ENCODE measurements at regions not wholly inside any gene's neighbourhood (a gene's known extent, or its start where the extent isn't known, plus 50 kb on each side); places are given as distances from the start of the nearest gene placed in this dataset.

- Histone ChIP-seq H3K9me3 (no peaks in the 10 kb centered on the region), H3K36me3 (no peaks in the 10 kb centered on the region), H3K27me3 (no peaks in the 10 kb centered on the region), H3K4me3 (no peak overlapping the region), H3K4me1 (peaks cover 0 to 4% (median 0%) of the 10 kb centered on the region in 4 donors), H3K27ac (no peak overlapping the region)
- DNase-seq, result no peak
- intact Hi-C loops (cut with DNase I; ENCODE audit: low total_unique reads), result no loop called here
- no peak for TF ChIP-seq POLR2A (IDR thresholded peaks at IDR 0.05)
- TF ChIP-seq POLR2AphosphoS5 (IDR thresholded peaks at IDR 0.05), result no peak
- no peak for TF ChIP-seq EP300 (IDR thresholded peaks at IDR 0.05)
- TF ChIP-seq, protein P1, sequence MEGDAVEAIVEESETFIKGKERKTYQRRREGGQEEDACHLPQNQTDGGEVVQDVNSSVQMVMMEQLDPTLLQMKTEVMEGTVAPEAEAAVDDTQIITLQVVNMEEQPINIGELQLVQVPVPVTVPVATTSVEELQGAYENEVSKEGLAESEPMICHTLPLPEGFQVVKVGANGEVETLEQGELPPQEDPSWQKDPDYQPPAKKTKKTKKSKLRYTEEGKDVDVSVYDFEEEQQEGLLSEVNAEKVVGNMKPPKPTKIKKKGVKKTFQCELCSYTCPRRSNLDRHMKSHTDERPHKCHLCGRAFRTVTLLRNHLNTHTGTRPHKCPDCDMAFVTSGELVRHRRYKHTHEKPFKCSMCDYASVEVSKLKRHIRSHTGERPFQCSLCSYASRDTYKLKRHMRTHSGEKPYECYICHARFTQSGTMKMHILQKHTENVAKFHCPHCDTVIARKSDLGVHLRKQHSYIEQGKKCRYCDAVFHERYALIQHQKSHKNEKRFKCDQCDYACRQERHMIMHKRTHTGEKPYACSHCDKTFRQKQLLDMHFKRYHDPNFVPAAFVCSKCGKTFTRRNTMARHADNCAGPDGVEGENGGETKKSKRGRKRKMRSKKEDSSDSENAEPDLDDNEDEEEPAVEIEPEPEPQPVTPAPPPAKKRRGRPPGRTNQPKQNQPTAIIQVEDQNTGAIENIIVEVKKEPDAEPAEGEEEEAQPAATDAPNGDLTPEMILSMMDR (IDR thresholded peaks at IDR 0.05), result no peak
- 86 to 95% (median 92%) methylated on average over 1 of the region's 1 CpG for WGBS, 5 donors
Observed at GRCh38 chr5:56683281-56683680, 132.1 kb upstream of the MAP3K1 start.

DNA sequence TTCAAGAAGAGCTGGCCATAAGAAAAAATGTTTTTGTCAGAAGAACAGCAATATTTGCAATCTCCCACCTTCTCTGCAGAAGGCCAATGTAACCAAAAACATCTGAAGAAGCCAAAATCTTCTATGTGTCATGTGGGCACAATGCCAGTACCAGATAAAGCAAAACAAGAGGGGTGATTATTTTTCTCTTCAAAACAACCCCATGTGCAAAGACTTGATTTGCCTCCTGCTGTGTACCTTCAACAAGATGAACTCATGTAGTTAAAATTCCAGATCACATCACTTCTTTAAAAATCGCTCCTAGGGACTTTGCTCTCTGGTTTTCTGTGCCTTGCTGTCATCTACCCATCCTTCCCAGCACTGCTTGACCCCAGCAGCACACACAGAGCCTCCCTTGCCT is 134.0 kb upstream of the MAP3K1 start:
- H3K4me1 ChIP-seq, result no peaks in the 10 kb centered on the region
- 74 to 100% (median 87%) methylated on average over 1 of the region's 1 CpG for WGBS, 5 donors
- TF ChIP-seq EP300 (IDR thresholded peaks at IDR 0.05) (no peak), POLR2AphosphoS5 (IDR thresholded peaks at IDR 0.05) (no peak), POLR2A (IDR thresholded peaks at IDR 0.05) (no peak)
- TF ChIP-seq, protein P1 (IDR thresholded peaks at IDR 0.05), result no peak
- no peak for DNase-seq
- H3K4me3 ChIP-seq, result no peak overlapping the region
- no peaks in the 10 kb centered on the region for H3K9me3 ChIP-seq
- intact Hi-C loops (cut with DNase I; ENCODE audit: low total_unique reads), result no loop called here
- H3K36me3 ChIP-seq, result no peaks in the 10 kb centered on the region
- no peak overlapping the region for H3K27ac ChIP-seq
- no peaks in the 10 kb centered on the region for H3K27me3 ChIP-seq

DNA sequence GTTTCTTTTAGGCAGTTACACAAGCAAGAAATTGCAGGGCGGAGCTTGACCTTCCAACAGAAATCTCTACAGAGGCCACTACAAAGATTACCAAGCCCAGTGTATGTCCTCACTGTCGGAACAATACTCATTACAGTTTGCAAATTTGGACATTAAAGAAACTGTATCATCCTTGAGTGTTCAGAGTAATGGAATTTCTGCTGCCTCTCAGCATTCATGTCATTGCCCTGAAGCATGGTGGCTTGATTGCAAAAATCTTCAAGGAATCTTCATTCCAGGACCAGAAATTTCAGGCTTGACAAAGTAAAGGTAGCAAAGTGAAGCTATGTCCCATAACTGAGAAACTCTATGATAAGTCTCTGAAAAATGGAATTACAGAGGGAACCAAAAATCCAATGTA is 134.6 kb upstream of the MAP3K1 start:
- no peak for DNase-seq
- no peaks in the 10 kb centered on the region for H3K4me1 ChIP-seq
- H3K36me3 ChIP-seq, result no peaks in the 10 kb centered on the region
- WGBS, 5 donors, result 92 to 97% (median 94%) methylated on average over 2 of the region's 2 CpGs
- TF ChIP-seq EP300 (IDR thresholded peaks at IDR 0.05) (no peak), POLR2A (IDR thresholded peaks at IDR 0.05) (no peak), POLR2AphosphoS5 (IDR thresholded peaks at IDR 0.05) (no peak)
- TF ChIP-seq, protein P1 (IDR thresholded peaks at IDR 0.05), result no peak
- intact Hi-C loops (cut with DNase I; ENCODE audit: low total_unique reads), result no loop called here
- no peaks in the 10 kb centered on the region for H3K27me3 ChIP-seq
- no peaks in the 10 kb centered on the region for H3K9me3 ChIP-seq
- no peak overlapping the region for H3K4me3 ChIP-seq
- no peak overlapping the region for H3K27ac ChIP-seq

- H3K9me3 ChIP-seq, result no peaks in the 10 kb centered on the region
- no peaks in the 10 kb centered on the region for H3K36me3 ChIP-seq
- intact Hi-C loops (cut with DNase I; ENCODE audit: low total_unique reads), result no loop called here
- no peak overlapping the region for H3K4me3 ChIP-seq
- peak in 1 of 2 donors; percentile 46 for DNase-seq
- 74 to 92% (median 78%) methylated on average over 2 of the region's 2 CpGs for WGBS, 5 donors
- TF ChIP-seq POLR2AphosphoS5 (IDR thresholded peaks at IDR 0.05) (no peak), EP300 (IDR thresholded peaks at IDR 0.05) (no peak)
- H3K27ac ChIP-seq, result no peak overlapping the region
- no peaks in the 10 kb centered on the region for H3K27me3 ChIP-seq
- H3K4me1 ChIP-seq, result no peaks in the 10 kb centered on the region
Observed at GRCh38 chr5:56677690-56678305, 137.6 kb upstream of the MAP3K1 start.

DNA sequence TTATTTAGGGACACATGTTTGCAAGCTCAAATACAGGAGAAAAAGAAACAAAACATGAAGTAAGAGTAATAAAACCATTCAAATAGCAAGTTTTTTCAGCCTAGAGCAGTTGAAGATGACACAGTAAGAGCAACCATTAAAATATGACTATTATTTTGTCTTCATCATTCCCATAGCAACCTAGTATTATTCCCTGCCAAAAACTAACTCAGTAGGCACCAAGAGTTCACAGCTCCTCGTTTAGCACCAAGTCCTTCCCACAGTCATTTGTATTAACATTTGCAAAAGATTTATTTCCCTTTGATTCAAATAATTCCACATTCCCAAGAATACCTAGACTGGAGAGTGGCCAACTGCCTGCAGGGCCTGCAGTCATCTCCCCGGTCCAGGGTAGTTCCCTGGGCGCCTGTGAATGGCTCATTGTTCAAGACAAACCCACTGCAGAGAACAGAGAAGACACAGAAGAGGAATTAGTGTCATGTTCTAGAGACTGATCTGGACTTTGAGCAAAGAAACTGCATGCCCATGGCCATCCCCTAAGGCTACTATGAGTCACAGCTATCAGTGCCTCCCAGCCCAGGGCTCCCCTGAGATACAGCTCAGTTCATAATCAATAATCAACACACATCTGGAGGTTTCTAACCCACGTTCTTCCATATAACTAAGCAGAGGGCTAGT is 139.1 kb upstream of the MAP3K1 start:
- Histone ChIP-seq H3K4me3 (no peak overlapping the region), H3K4me1 (no peaks in the 10 kb centered on the region), H3K27me3 (no peaks in the 10 kb centered on the region), H3K36me3 (no peaks in the 10 kb centered on the region), H3K9me3 (no peaks in the 10 kb centered on the region), H3K27ac (no peak overlapping the region)
- intact Hi-C loops (cut with DNase I; ENCODE audit: low total_unique reads), result no loop called here
- no peak for TF ChIP-seq POLR2A (IDR thresholded peaks at IDR 0.05)
- TF ChIP-seq, protein P1 (IDR thresholded peaks at IDR 0.05), result no peak
- TF ChIP-seq POLR2AphosphoS5 (IDR thresholded peaks at IDR 0.05), result no peak
- TF ChIP-seq EP300 (IDR thresholded peaks at IDR 0.05), result no peak
- DNase-seq, result no peak
- WGBS, 5 donors, result 70 to 83% (median 74%) methylated on average over 4 of the region's 4 CpGs

Data from stomach (tissue), 8 donors.